ENCODE measurements at regions not wholly inside any gene's neighbourhood (a gene's known extent, or its start where the extent isn't known, plus 50 kb on each side); places are given as distances from the start of the nearest gene placed in this dataset.

- no peak for DNase-seq (ENCODE audit: low read depth, low spot score)
Observed at GRCh38 chr9:129400971-129401622, 219.8 kb downstream of the C9orf50 start.

GRCh38 chr9:129400001-129400970 is 220.6 kb downstream of the C9orf50 start:
- no peak for DNase-seq (ENCODE audit: low read depth, low spot score)

DNA sequence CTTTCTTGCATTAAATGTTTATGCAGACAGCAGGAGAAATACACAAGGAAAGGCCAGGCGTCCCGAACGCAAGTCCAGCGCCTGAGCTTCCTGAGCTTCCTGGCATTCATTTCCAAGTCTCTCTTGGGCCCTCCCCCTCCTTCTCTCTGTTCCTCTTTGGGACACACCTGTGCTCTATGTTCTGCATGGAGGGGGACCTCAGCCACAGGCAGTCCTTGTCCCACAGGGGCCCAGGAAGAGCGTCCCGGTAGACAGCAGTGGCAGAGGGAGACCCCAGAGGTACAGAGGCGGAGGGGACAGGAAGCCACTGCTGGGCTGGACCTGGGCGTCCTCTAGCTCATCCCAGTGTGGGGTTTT is 221.3 kb downstream of the C9orf50 start:
- no peak for DNase-seq (ENCODE audit: low read depth, low spot score)

- DNase-seq (ENCODE audit: low read depth, low spot score) = no peak
Observed at GRCh38 chr9:129398961-129399633, 221.0 kb upstream of the IER5L start.

GRCh38 chr9:129398101-129398960 is 220.3 kb upstream of the IER5L start:
- DNase-seq (ENCODE audit: low read depth, low spot score) = no peak

DNA sequence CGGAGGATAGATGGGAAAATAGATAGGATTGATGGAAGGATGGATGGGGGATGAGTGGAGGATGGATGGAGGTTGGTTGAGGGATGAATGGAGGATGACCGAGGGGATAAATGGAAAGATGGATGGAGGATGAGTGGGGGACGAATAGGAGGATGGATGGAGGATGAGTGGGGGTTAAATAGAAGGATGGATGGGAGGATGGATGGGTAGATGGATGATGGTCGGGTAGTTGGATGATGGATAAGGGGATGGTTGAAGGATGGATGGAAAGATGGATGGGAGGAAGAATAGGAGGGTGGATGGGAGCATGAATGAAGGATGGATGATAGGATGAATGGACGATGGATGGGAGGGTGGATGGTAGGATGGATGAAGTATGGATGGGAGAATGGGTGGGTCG is 219.3 kb upstream of the IER5L start:
- DNase-seq (ENCODE audit: low read depth, low spot score) = no peak

GRCh38 chr9:129396365-129396708 is 218.3 kb upstream of the IER5L start:
- DNase-seq (ENCODE audit: low read depth, low spot score) = no peak

GRCh38 chr9:129395633-129396364 is 217.7 kb upstream of the IER5L start:
- no peak for DNase-seq (ENCODE audit: low read depth, low spot score)

- DNase-seq (ENCODE audit: low read depth, low spot score) = no peak
Observed at GRCh38 chr9:129394886-129395279, 216.8 kb upstream of the IER5L start.

DNA sequence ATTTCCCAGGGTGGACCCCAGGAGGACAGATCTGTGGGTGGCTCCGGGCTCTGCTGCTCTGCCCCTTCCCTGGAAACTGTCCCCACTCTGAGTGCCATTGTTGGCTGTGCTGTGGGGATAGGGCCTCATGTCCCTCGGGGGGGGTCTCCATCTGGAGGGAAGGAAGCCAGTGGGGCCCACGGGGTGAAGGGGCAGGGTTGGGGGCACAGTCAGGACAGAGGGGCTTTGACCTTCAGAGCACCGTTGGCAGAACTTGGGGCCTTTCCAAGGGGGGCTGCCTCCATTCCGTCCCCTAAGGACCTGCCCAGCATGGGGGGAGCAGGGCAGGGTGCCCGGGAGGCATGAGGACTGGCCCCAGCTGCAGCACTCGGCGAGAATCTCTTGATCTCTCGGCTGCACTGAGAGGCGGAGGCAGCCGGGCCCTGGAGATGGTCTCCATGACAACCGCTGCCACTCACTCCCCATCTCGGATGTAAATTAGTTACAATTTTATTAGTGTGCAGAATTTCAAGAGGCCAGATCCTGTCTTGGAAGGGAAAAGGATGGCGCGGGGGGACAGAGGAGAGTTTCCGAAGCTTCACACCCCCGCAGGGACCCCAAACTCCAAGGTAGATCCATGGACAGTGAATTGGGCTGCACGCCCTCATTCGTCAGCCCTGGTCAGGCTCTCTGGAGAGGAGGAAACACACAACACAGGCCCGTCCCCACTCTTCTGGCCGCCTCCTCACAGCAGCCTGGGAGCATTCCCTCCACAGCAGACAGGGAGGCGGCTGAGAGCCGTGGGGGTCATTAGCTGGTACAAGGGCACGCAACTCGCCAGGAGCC is 216.2 kb upstream of the IER5L start:
- DNase-seq (ENCODE audit: low read depth, low spot score) = no peak

DNA sequence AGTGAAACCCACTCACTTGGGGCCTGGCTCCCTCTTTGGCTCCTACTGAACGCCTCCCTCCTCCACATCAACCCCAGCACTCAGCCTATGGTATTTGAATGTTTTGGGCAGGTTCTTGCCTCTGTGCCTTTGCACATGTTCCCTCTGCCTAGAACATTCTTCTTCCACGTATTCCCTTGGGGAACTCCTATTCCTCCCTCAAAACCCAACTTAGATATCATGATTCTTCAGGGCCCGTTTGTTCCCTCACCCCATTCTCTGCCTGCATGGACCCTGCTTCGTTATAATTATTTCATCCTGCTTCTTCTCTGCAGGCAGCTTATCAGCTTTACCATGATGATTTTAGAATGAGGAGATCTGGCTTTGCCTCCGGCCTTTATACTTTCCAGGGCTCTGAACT is 215.0 kb upstream of the IER5L start:
- no peak for DNase-seq (ENCODE audit: low read depth, low spot score)

GRCh38 chr9:129392093-129392541 is 214.1 kb upstream of the IER5L start:
- no peak for DNase-seq (ENCODE audit: low read depth, low spot score)

DNA sequence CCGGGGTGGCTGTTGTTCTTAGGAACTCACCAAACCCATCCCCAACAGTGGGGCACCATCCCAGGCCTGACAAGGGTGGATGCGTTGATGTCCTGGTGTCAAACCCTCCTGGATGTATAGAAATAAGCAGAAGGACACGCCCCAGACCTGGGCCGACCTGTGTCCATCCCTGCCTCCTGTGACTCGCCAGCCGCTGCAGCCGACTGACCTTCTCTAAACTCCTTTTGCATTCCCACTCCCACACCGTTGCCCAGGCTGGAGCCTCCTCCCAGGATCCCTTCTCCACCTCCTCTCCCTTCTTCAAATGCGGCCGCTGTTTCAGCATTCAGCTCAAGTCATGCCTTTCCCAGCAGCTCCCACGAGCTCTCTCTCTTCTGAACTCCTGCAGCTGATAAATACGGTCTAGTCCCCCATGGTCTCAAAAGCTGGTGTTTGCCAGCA is 213.2 kb upstream of the IER5L start:
- no peak for DNase-seq (ENCODE audit: low read depth, low spot score)

GRCh38 chr9:129390541-129390940 is 212.5 kb upstream of the IER5L start:
- DNase-seq (ENCODE audit: low read depth, low spot score) = no peak

DNA sequence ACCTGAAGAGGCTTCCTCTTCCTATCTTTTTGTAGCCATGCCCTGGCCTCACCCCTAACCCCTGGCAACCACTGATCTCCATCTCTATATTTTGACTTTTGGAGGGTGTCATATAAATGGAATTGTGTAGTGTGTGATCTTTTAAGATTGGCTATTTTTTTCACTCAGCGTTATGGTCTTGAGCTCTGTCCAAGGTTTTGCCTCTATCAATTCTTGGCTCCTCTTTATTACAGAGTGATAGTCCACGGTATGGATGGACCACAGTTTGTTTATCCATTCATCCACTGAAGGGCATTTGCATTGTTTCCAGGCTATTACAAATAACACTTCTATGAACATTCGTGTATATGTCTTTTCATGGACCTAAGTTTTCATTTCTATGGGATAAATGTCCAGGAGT is 209.8 kb upstream of the IER5L start:
- no peak for DNase-seq (ENCODE audit: low read depth, low spot score)

GRCh38 chr9:129386812-129387177 is 208.7 kb upstream of the IER5L start:
- DNase-seq (ENCODE audit: low read depth, low spot score) = no peak

DNA sequence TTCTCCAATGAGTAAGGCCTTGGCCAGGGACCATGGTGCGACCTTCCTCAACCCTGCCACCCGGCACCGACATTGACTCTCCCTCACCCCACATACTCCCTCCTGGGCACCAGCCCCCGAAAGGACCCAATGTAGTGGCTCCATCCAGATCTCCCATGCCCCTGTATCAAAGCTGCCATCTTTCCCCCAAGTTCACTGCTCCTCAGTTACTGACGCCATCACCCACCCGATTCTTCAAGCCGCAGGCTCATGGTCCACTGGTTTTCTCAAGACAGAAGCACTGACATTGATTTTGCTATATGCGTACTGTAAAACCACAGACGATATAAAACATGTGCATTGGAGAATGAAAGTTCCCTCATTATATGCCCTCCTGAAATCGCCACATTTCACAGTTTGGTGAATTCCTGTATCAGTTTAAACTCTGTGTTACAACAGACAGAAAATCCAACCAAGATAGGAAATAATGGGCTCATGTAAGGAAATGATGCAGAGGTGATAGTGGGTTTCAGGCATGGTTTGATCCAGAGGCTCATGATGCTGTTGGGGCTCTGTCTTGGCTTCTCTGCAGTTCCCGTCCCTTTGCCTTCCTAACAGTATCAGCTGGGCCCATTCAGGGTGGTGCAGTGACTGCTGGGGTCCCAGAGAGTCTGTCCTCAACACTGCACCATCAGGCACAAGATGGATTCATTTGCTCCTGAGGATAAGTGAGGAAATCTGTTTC is 207.3 kb upstream of the IER5L start:
- no peak for DNase-seq (ENCODE audit: low read depth, low spot score)

GRCh38 chr9:129384491-129385210 is 206.6 kb upstream of the IER5L start:
- no peak for DNase-seq (ENCODE audit: low read depth, low spot score)

Measured in pulmonary artery endothelial cell (primary cell).